Neural cell (in vitro differentiated cells): ENCODE measurements at regions not wholly inside any gene's neighbourhood (a gene's known extent, or its start where the extent isn't known, plus 50 kb on each side); places are given as distances from the start of the nearest gene placed in this dataset.
"Not testable (repeated sequence)": the region's sequence is repeated elsewhere in the genome, so short reads cannot be mapped to it uniquely, and the experiment has no call there.

ENCODE experiments used
- H2AFZ ChIP-seq: fragments of 200-600, 300-800 bp; sonication (generic), shearing (Covaris generic); 2 replicates; pipeline ENCODE4 v1.6.0; 2014; ENCODE audit warnings: low read depth, mild to moderate bottlenecking, antibody characterized with exemption, low read length, moderate library complexity
- H3F3A ChIP-seq: fragments of 200-600 bp; shearing (Covaris generic); 2 replicates; pipeline ENCODE4 v1.6.1; 2016; ENCODE audit warnings: mild to moderate bottlenecking, moderate library complexity, mixed read lengths, antibody characterized with exemption, low read length; ENCODE audit not compliant: insufficient read depth, poor library complexity, severe bottlenecking
- H3K27ac ChIP-seq: fragments of 200-600, 300-800 bp; sonication (generic), shearing (Covaris generic); 2 replicates; pipeline ENCODE4 v1.5.1; 2014; ENCODE audit warnings: mild to moderate bottlenecking, low read length, moderate library complexity
- H3K27me3 ChIP-seq: fragments of 300-800, 200-600 bp; sonication (generic), shearing (Covaris generic); 2 replicates; pipeline ENCODE4 v1.6.0; 2014; ENCODE audit warnings: mild to moderate bottlenecking, low read depth, low read length, moderate library complexity; ENCODE audit not compliant: insufficient read depth
- H3K36me3 ChIP-seq: fragments of 300-800, 200-600 bp; sonication (generic), shearing (Covaris generic); 2 replicates; pipeline ENCODE4 v1.5.1; 2014; ENCODE audit warnings: mild to moderate bottlenecking, antibody characterized with exemption, low read length, moderate library complexity; ENCODE audit not compliant: insufficient read depth
- H3K4me2 ChIP-seq: fragments of 300-800, 200-600 bp; sonication (generic), shearing (Covaris generic); 2 replicates; pipeline ENCODE4 v1.6.0; 2014; ENCODE audit warnings: mild to moderate bottlenecking, low read length
- H3K4me3 ChIP-seq: fragments of 300-800, 200-600 bp; sonication (generic), shearing (Covaris generic); 2 replicates; pipeline ENCODE4 v1.5.1; 2014; ENCODE audit warnings: mild to moderate bottlenecking, low read length, moderate library complexity
- H3K79me2 ChIP-seq: fragments of 200-600 bp; shearing (Covaris generic); replicated peaks from 2 replicates; pipeline ENCODE4 v1.6.0; 2014; ENCODE audit warnings: mild to moderate bottlenecking, low read length, moderate library complexity; ENCODE audit not compliant: insufficient read depth
- H3K9ac ChIP-seq: fragments of 300-800, 200-600 bp; sonication (generic), shearing (Covaris generic); 2 replicates; pipeline ENCODE4 v1.6.1; 2016; ENCODE audit warnings: mild to moderate bottlenecking, low read length, mixed read lengths
- H3K9me2 ChIP-seq: fragments of 200-600 bp; shearing (Covaris generic); 2 replicates; pipeline ENCODE4 v1.6.1; 2016; ENCODE audit warnings: mild to moderate bottlenecking, low read length, mixed read lengths; ENCODE audit not compliant: insufficient read depth
- H3K9me3 ChIP-seq: fragments of 200-600, 300-800 bp; sonication (generic), shearing (Covaris generic); 2 replicates; pipeline ENCODE4 v1.6.1; 2016; ENCODE audit warnings: mild to moderate bottlenecking, mixed run types, low read length, moderate library complexity, mixed read lengths
- H4K20me1 ChIP-seq: fragments of 200-600 bp; shearing (Covaris generic); 2 replicates; pipeline ENCODE4 v1.6.1; 2016; ENCODE audit warnings: mild to moderate bottlenecking, mixed run types; ENCODE audit not compliant: insufficient read depth
- EP300 ChIP-seq: fragments of 450-650 bp; conservative IDR thresholded peaks from 2 replicates; pipeline ENCODE4 v1.6.1; 2014; ENCODE audit warnings: antibody characterized with exemption, mild to moderate bottlenecking, moderate library complexity; ENCODE audit not compliant: poor library complexity, severe bottlenecking
- EZH2 ChIP-seq: fragments of 200-600, 300-800 bp; shearing (Covaris generic), sonication (generic); IDR thresholded peaks from 2 replicates; pipeline ENCODE4 v1.6.1; 2014; ENCODE audit warnings: antibody characterized with exemption, low read length, borderline replicate concordance, mild to moderate bottlenecking; ENCODE audit not compliant: insufficient read depth, poor library complexity, severe bottlenecking
- MXI1 ChIP-seq: fragments of 450-650 bp; conservative IDR thresholded peaks from 2 replicates; pipeline ENCODE4 v1.6.1; 2014; ENCODE audit warnings: antibody characterized with exemption, mild to moderate bottlenecking; ENCODE audit not compliant: poor library complexity, severe bottlenecking
- POLR2AphosphoS5 ChIP-seq: IDR thresholded peaks from 2 replicates; pipeline ENCODE4 v1.6.1; 2012
- RAD21 ChIP-seq: fragments of 450-650 bp; conservative IDR thresholded peaks from 2 replicates; pipeline ENCODE4 v1.6.1; 2014; ENCODE audit warnings: antibody characterized with exemption, mild to moderate bottlenecking, moderate library complexity
- SMC3 ChIP-seq: fragments of 450-650 bp; conservative IDR thresholded peaks from 2 replicates; pipeline ENCODE4 v1.6.1; 2014; ENCODE audit warnings: antibody characterized with exemption, mild to moderate bottlenecking, moderate library complexity; ENCODE audit not compliant: poor library complexity
- TAF1 ChIP-seq: IDR thresholded peaks from 2 replicates; pipeline ENCODE4 v1.6.1; 2012; ENCODE audit warnings: low read depth
- TF ChIP-seq, protein P1 (sequence below): IDR thresholded peaks from 2 replicates; pipeline ENCODE4 v1.6.1; 2012; ENCODE audit warnings: borderline replicate concordance
- TF ChIP-seq, protein P2 (sequence below): fragments of 450-650 bp; IDR thresholded peaks from 2 replicates; pipeline ENCODE4 v1.5.1; 2014; ENCODE audit warnings: antibody characterized with exemption, mild to moderate bottlenecking, moderate library complexity; ENCODE audit not compliant: poor library complexity, severe bottlenecking

DNA sequence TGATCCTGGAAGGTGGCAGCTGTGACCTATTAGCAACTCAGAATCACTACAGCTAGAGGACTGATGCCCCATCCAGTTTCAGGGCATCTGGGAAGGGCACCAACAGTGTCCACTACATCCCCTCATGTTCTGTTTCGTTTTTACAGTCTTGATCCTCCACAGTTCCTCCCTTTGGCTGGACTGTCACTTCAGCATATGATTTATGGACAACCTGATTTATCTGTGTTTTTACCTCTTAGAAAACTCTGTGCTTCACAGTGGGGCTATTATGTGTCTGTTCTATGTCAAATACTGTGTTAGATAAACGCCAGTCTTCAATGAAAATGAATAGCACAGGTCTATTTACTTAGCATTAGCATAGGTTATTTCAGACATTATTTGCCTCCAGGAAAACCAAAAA is 63.1 kb upstream of the GRPR start:
- Histone ChIP-seq H3K79me2 (no peaks in the 10 kb centered on the region), H3K27ac (no peak overlapping the region), H4K20me1 (no peaks in the 10 kb centered on the region), H3K4me3 (no peak overlapping the region), H3K4me2 (no peak overlapping the region), H3K9me2 (no peaks in the 10 kb centered on the region), H3K27me3 (no peaks in the 10 kb centered on the region), H2AFZ (no peak overlapping the region), H3K36me3 (no peaks in the 10 kb centered on the region), H3F3A (no peaks in the 10 kb centered on the region), H3K9me3 (no peaks in the 10 kb centered on the region), H3K9ac (no peak overlapping the region)
- TF ChIP-seq SMC3 (no peak), POLR2AphosphoS5 (no peak), TAF1 (no peak), MXI1 (no peak), EP300 (no peak), RAD21 (no peak), EZH2 (no peak)
- TF ChIP-seq, protein P1, sequence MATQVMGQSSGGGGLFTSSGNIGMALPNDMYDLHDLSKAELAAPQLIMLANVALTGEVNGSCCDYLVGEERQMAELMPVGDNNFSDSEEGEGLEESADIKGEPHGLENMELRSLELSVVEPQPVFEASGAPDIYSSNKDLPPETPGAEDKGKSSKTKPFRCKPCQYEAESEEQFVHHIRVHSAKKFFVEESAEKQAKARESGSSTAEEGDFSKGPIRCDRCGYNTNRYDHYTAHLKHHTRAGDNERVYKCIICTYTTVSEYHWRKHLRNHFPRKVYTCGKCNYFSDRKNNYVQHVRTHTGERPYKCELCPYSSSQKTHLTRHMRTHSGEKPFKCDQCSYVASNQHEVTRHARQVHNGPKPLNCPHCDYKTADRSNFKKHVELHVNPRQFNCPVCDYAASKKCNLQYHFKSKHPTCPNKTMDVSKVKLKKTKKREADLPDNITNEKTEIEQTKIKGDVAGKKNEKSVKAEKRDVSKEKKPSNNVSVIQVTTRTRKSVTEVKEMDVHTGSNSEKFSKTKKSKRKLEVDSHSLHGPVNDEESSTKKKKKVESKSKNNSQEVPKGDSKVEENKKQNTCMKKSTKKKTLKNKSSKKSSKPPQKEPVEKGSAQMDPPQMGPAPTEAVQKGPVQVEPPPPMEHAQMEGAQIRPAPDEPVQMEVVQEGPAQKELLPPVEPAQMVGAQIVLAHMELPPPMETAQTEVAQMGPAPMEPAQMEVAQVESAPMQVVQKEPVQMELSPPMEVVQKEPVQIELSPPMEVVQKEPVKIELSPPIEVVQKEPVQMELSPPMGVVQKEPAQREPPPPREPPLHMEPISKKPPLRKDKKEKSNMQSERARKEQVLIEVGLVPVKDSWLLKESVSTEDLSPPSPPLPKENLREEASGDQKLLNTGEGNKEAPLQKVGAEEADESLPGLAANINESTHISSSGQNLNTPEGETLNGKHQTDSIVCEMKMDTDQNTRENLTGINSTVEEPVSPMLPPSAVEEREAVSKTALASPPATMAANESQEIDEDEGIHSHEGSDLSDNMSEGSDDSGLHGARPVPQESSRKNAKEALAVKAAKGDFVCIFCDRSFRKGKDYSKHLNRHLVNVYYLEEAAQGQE: no peak
- TF ChIP-seq, protein P2, sequence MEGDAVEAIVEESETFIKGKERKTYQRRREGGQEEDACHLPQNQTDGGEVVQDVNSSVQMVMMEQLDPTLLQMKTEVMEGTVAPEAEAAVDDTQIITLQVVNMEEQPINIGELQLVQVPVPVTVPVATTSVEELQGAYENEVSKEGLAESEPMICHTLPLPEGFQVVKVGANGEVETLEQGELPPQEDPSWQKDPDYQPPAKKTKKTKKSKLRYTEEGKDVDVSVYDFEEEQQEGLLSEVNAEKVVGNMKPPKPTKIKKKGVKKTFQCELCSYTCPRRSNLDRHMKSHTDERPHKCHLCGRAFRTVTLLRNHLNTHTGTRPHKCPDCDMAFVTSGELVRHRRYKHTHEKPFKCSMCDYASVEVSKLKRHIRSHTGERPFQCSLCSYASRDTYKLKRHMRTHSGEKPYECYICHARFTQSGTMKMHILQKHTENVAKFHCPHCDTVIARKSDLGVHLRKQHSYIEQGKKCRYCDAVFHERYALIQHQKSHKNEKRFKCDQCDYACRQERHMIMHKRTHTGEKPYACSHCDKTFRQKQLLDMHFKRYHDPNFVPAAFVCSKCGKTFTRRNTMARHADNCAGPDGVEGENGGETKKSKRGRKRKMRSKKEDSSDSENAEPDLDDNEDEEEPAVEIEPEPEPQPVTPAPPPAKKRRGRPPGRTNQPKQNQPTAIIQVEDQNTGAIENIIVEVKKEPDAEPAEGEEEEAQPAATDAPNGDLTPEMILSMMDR: no peak

DNA sequence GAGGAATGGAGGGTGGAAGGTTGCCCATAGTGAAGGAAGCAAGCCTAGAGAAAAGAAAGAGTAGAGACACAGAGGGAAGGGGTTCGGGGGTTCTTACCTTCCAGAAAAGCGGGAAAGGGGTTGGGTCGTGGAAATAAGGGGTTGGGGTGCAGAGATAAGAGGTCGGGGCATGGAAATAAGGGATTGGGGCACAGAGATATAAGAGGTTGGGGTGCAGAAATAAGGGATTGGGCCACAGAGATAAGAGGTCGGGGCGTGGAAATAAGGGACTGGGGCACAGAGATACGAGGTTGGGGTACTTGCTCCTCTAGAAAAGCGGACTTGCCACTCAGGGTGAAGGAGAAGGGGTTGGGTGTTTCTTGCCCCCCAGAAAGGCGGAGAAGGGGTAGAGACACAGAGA is 74.2 kb upstream of the GRPR start:
- not testable (repeated sequence) for H3K9me3 ChIP-seq, H2AFZ ChIP-seq, H3K9me2 ChIP-seq, H4K20me1 ChIP-seq, H3K79me2 ChIP-seq, H3K27ac ChIP-seq, H3K36me3 ChIP-seq, H3K4me2 ChIP-seq, H3K27me3 ChIP-seq, H3K4me3 ChIP-seq, H3K9ac ChIP-seq, H3F3A ChIP-seq

DNA sequence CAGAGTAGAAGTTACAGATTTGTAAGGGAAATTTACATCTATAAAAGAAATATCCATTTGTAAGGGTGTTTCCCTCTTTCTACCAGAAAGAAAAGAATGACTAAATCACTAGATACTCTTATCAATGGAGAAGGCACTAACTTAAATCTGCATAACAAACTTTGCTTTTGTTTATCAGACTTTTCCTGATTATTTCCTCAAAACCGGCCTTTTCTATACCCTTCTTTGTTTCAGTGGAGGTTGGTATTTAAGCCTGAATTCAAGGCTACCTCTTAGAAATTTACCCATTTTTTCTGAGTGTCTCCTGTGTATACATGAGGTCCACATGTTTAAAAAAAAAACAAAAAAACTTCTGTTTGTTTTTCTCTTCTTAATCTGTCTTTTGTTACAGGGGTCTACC is 80.4 kb upstream of the GRPR start:
- Histone ChIP-seq H3K4me3 (no peak overlapping the region), H3K27ac (no peak overlapping the region), H3K36me3 (no peaks in the 10 kb centered on the region), H2AFZ (no peak overlapping the region), H3K4me2 (no peak overlapping the region), H3K9me3 (no peaks in the 10 kb centered on the region), H3K27me3 (no peaks in the 10 kb centered on the region), H4K20me1 (no peaks in the 10 kb centered on the region), H3K79me2 (no peaks in the 10 kb centered on the region), H3F3A (no peaks in the 10 kb centered on the region), H3K9ac (no peak overlapping the region), H3K9me2 (no peaks in the 10 kb centered on the region)
- no peak for TF ChIP-seq MXI1
- no peak for TF ChIP-seq SMC3
- TF ChIP-seq, protein P1: no peak
- no peak for TF ChIP-seq TAF1
- no peak for TF ChIP-seq RAD21
- no peak for TF ChIP-seq EP300
- TF ChIP-seq POLR2AphosphoS5: no peak
- no peak for TF ChIP-seq EZH2
- TF ChIP-seq, protein P2: no peak
